NCI-H1105 (cell line): ENCODE measurements at regions not wholly inside any gene's neighbourhood (a gene's known extent, or its start where the extent isn't known, plus 50 kb on each side); places are given as distances from the start of the nearest gene placed in this dataset.

Source experiments
- DNase-seq: peaks from one replicate; lab custom pipeline; 2025; lab: John Stamatoyannopoulos, UW

GRCh38 chr11:44493930-44494329, 71.5 kb upstream of the CD82 start:
- DNase-seq = no peak

GRCh38 chr11:44494785-44495184, 70.7 kb upstream of the CD82 start:
- DNase-seq = no peak

GRCh38 chr11:44496391-44496790, 69.1 kb upstream of the CD82 start:
- DNase-seq = no peak

- no peak for DNase-seq
Measured at GRCh38 chr11:44498089-44498871, 67.2 kb upstream of the CD82 start.

GRCh38 chr11:44502506-44502905, 63.0 kb upstream of the CD82 start:
- no peak for DNase-seq

- DNase-seq = no peak
Measured at GRCh38 chr11:44505581-44506054, 59.8 kb upstream of the CD82 start.

GRCh38 chr11:44506375-44507016, 59.0 kb upstream of the CD82 start:
- DNase-seq = no peak

GRCh38 chr11:44507491-44507890, 58.0 kb upstream of the CD82 start:
- DNase-seq = no peak

- no peak for DNase-seq
Measured at GRCh38 chr11:44507896-44508445, 57.5 kb upstream of the CD82 start.

GRCh38 chr11:44509296-44509695, 56.2 kb upstream of the CD82 start:
- DNase-seq = no peak

- DNase-seq = no peak
Measured at GRCh38 chr11:44510372-44510771, 55.1 kb upstream of the CD82 start.

GRCh38 chr11:44512818-44513217, 52.6 kb upstream of the CD82 start:
- no peak for DNase-seq

GRCh38 chr11:44515048-44515447, 50.4 kb upstream of the CD82 start:
- DNase-seq = no peak
